Mesothelial cell of epicardium (in vitro differentiated cells): ENCODE measurements at regions not wholly inside any gene's neighbourhood (a gene's known extent, or its start where the extent isn't known, plus 50 kb on each side); places are given as distances from the start of the nearest gene placed in this dataset.
"Not testable (repeated sequence)": the region's sequence is repeated elsewhere in the genome, so short reads cannot be mapped to it uniquely, and the experiment has no call there.

Experiments
- DNase-seq, 2 experiments: peaks; one replicate each; pipeline ENCODE4 v3.0.0; 2021; ENCODE audit warnings: low spot score in 2 of 2; ENCODE audit not compliant: unreplicated experiment in 2 of 2
- H3K27ac Mint-ChIP-seq: 2 replicates; pipeline ENCODE4 v1.8.0; 2021; ENCODE audit warnings: mixed read lengths
- H3K27me3 Mint-ChIP-seq: 2 replicates; pipeline ENCODE4 v1.8.0; 2021; ENCODE audit warnings: low read depth, mixed read lengths
- H3K36me3 Mint-ChIP-seq: 2 replicates; pipeline ENCODE4 v1.8.0; 2021; ENCODE audit warnings: mixed read lengths
- H3K4me1 Mint-ChIP-seq: 2 replicates; pipeline ENCODE4 v1.8.0; 2021; ENCODE audit warnings: mixed read lengths
- H3K4me3 Mint-ChIP-seq: 2 replicates; pipeline ENCODE4 v1.8.0; 2021; ENCODE audit warnings: mild to moderate bottlenecking, moderate library complexity, mixed read lengths
- H3K9me3 Mint-ChIP-seq: 2 replicates; pipeline ENCODE4 v1.8.0; 2021; ENCODE audit warnings: mixed read lengths
- CTCF ChIP-seq: fragments of 200-600 bp; sonication (generic); IDR thresholded peaks from one replicate; pipeline ENCODE4 v1.5.0; 2021; ENCODE audit warnings: antibody characterized with exemption; ENCODE audit not compliant: unreplicated experiment

DNA sequence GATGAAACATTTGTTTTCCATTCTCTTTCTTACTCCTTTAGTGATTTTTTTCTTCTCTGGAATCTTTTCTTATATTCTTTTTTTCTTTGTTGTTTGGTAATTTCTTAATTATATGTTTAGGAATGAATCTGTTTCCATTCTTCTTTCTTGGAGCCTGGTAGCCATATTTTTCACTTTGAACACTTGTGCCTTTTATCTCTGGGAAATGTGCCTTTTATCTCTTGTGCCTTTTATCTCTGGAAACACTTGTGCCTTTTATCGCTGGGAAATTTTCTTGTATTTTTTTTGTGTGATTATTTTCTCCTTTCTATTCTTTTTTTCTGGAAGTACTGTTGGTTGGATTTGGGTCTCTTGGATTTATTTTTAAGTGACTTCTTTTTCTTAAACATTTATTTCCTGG is 118.2 kb downstream of the LEPR start:
- Mint-ChIP-seq H3K36me3 (no peaks in the 10 kb centered on the region), H3K27me3 (no peaks in the 10 kb centered on the region), H3K9me3 (peaks cover 20% of the 10 kb centered on the region), H3K27ac (peak overlapping the region; percentile 37), H3K4me1 (peaks cover 12% of the 10 kb centered on the region), H3K4me3 (no peak overlapping the region)
- no peak for DNase-seq
- TF ChIP-seq CTCF = no peak

DNA sequence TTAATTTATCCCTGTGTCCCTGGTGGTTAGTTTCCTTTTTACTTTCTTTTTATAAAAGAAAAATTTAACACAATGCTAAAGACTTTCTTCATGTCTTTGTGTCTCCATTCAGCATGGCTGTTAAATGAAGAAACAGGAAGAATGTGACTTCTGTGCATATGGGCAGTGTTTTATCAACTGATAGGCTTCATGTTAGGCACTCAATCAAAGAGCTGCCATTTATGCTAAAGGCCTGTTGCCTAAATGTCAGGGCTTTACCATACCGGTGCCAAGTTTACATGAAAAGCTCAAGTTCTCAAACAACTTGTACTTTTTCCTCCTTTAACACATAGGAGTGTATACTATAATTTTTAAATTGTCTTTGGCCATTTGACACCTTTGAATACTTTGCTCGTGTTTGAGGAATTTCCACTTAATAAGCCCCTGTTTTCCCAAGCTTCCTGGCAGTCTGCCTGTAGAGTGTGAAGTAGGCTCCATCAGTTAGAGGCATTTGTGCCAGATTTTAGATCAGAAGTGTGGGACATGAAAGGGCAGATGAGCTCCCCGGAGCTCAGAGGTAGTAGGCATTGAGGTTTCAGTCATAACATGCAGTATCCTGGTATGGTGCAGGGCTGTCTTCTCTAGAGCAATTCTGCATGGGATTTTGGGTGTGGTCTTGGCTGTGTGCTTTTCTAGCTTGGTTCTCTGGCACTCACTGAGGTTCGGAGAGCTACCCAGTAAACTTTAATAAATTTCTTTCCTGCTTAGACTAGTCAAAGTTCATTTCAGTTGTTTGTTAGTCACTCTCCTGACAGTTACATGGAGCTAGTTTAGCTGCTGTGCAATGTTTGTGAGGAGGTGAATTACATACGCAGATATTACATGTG is 119.0 kb downstream of the LEPR start:
- Mint-ChIP-seq H3K36me3 (no peaks in the 10 kb centered on the region), H3K27ac (no peak overlapping the region), H3K4me1 (peaks cover 12% of the 10 kb centered on the region), H3K9me3 (peaks cover 19% of the 10 kb centered on the region), H3K4me3 (no peak overlapping the region), H3K27me3 (no peaks in the 10 kb centered on the region)
- no peak for DNase-seq
- no peak for TF ChIP-seq CTCF

- no peak overlapping the region for H3K4me3 Mint-ChIP-seq
- no peak overlapping the region for H3K27ac Mint-ChIP-seq
- no peaks in the 10 kb centered on the region for H3K36me3 Mint-ChIP-seq
- H3K4me1 Mint-ChIP-seq = peaks cover 12% of the 10 kb centered on the region
- peaks cover 14% of the 10 kb centered on the region for H3K9me3 Mint-ChIP-seq
- H3K27me3 Mint-ChIP-seq = no peaks in the 10 kb centered on the region
- no peak for DNase-seq
- no peak for TF ChIP-seq CTCF
Measured at GRCh38 chr1:65541161-65541560, 120.7 kb downstream of the LEPR start.

GRCh38 chr1:65541865-65542264 is 121.4 kb downstream of the LEPR start:
- TF ChIP-seq CTCF = no peak
- DNase-seq = no peak
- H3K27me3 Mint-ChIP-seq = no peaks in the 10 kb centered on the region
- no peaks in the 10 kb centered on the region for H3K36me3 Mint-ChIP-seq
- H3K27ac Mint-ChIP-seq = no peak overlapping the region
- peaks cover 12% of the 10 kb centered on the region for H3K4me1 Mint-ChIP-seq
- peaks cover 14% of the 10 kb centered on the region for H3K9me3 Mint-ChIP-seq
- no peak overlapping the region for H3K4me3 Mint-ChIP-seq

- not testable (repeated sequence) for H3K4me3 Mint-ChIP-seq
- H3K9me3 Mint-ChIP-seq = peaks cover 14% of the 10 kb centered on the region
Measured at GRCh38 chr1:65542592-65542991, 122.1 kb downstream of the LEPR start.

DNA sequence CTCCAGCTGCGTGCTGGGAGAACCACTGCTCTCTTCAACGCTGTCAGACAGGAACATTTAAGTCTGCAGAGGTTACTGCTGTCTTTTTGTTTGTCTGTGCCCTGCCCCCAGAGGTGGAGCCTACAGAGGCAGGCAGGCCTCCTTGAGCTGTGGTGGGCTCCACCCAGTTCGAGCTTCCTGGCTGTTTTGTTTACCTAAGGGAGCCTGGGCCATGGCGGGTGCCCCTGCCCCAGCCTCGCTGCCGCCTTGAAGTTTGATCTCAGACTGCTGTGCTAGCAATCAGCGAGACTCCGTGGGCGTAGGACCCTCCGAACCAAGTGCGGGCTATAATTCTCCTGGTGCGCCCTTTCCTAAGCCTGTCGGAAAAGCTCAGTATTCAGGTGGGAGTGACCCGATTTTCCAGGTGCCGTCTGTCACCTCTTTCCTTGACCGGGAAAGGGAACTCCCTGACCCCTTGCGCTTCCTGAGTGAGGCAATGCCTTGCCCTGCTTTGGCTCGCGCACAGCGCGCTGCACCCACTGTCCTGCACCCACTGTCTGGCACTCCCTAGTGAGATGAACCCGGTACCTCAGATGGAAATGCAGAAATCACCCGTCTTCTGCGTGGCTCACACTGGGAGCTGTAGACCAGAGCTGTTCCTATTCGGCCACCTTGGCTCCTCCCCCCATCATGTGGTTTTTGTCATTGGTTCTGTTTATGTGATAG is 130.0 kb downstream of the LEPR start:
- peaks cover 18% of the 10 kb centered on the region for H3K36me3 Mint-ChIP-seq
- DNase-seq, H3K4me1 Mint-ChIP-seq, H3K27me3 Mint-ChIP-seq, H3K27ac Mint-ChIP-seq: not testable (repeated sequence)
- H3K4me3 Mint-ChIP-seq = peak overlapping the region; percentile 66
- H3K9me3 Mint-ChIP-seq = peaks cover 30% of the 10 kb centered on the region

More at GRCh38 chr1:65542592-65542991, 122.1 kb downstream of the LEPR start:
- not testable (repeated sequence) for H3K36me3 Mint-ChIP-seq, H3K27me3 Mint-ChIP-seq, H3K27ac Mint-ChIP-seq, DNase-seq
- peaks cover 12% of the 10 kb centered on the region for H3K4me1 Mint-ChIP-seq

DNA sequence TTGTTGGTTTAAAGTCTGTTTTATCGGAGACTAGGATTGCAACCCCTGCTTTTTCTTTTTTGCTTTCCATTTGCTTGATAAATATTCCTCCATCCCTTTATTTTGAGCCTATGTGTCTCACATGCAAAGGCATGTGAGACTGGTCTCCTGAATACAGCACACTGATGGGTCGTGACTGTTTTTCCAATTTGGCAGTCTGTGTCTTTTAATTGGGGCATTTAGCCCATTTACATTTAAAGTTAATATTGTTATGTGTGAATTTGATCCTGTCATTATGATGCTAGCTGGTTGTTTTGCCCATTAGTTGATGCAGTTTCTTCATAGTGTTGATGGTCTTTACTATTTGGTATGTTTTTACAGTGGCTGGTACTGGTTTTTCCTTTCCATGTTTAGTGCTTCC is 132.0 kb downstream of the LEPR start:
- H3K27me3 Mint-ChIP-seq, DNase-seq, H3K4me3 Mint-ChIP-seq, H3K4me1 Mint-ChIP-seq, H3K27ac Mint-ChIP-seq: not testable (repeated sequence)
- Mint-ChIP-seq H3K36me3 (peaks cover 18% of the 10 kb centered on the region), H3K9me3 (peaks cover 35% of the 10 kb centered on the region)

DNA sequence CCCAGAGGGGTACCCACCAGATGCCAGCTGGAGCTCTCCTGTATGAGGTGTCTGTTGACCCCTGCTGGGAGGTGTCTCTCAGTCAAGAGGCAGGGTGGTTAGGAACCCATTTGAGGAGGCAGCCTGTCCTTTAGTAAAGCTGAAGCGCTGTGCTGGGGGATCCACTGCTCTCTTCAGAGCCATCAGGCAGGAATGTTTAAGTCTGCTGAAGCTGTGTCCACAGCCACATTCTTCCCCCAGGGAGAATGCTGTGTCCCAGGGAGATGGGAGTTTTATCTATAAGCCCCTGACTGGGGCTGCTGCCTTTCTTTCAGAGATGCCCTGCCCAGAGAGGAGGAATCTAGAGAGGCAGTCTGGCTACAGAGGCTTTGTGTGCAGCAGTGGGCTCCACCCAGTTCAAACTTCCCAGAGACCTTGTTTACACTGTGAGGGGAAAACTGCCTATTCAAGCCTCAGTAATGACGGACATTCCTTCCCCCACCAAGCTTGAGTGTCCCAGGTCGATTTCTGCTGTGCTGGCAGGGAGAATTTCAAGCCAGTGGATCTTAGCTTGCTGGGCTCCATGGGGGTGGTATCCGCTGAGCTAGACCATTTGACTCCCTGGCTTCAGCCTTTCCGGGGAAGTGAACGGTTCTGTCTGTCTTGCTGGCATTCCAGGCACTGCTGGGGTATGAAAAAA is 133.8 kb downstream of the LEPR start:
- peaks cover 18% of the 10 kb centered on the region for H3K36me3 Mint-ChIP-seq
- not testable (repeated sequence) for H3K27me3 Mint-ChIP-seq, H3K27ac Mint-ChIP-seq, H3K4me3 Mint-ChIP-seq, DNase-seq, H3K4me1 Mint-ChIP-seq
- peaks cover 34% of the 10 kb centered on the region for H3K9me3 Mint-ChIP-seq
